ENCODE measurements at regions not wholly inside any gene's neighbourhood (a gene's known extent, or its start where the extent isn't known, plus 50 kb on each side); places are given as distances from the start of the nearest gene placed in this dataset.

DNA sequence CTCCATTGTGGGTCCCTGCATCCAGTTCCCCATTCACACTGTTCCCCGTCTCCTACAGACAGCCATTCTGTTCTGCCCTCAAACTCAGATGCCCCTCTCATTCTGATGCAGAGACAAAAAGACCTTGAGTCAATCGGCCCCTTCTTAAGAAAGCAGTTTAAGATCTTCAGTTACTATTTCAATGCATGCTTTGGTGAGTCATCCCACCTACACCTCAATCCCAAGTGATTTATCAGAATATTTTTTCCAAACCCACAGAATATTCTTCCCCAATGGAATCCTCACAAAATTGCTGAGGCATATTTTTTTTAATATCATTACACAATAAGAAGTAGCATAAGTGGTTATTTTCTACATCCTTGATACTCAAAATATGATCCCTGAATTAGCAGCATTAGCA, 92.4 kb upstream of the SLC1A1 start:
- Histone ChIP-seq H3K79me2 (ENCODE audit: control insufficient read depth, insufficient read depth, low read length) (no peaks in the 10 kb centered on the region), H3K4me1 (ENCODE audit: control insufficient read depth in 2 of 2, insufficient read depth in 2 of 2, low read length in 2 of 2) (no peaks in the 10 kb centered on the region), H3K9me3 (ENCODE audit: control extremely low read depth in 1 of 3, control insufficient read depth in 2 of 3, insufficient read depth in 1 of 3, low read length in 2 of 3) (peaks cover 5 to 14% (median 13%) of the 10 kb centered on the region in 3 donors), H3K27ac (ENCODE audit: low read length in 2 of 2) (no peak overlapping the region), H3K9ac (ENCODE audit: low read length) (no peak overlapping the region), H3K4me2 (replicated peaks; ENCODE audit: low read depth, low read length, poor library complexity, severe bottlenecking) (no peak overlapping the region), H3K36me3 (replicated peaks in 1 of 2; ENCODE audit: control extremely low read depth in 1 of 2, control insufficient read depth in 1 of 2, extremely low read depth in 1 of 2, insufficient read depth in 2 of 2, low read length in 1 of 2) (no peaks in the 10 kb centered on the region), H3K27me3 (replicated peaks in 1 of 4; ENCODE audit: control extremely low read depth in 1 of 4, control insufficient read depth in 3 of 4, insufficient read depth in 4 of 4, low read length in 3 of 4) (no peaks in the 10 kb centered on the region), H3K4me3 (ENCODE audit: control extremely low read depth in 1 of 5, extremely low read depth in 1 of 5, insufficient read depth in 1 of 5, low read depth in 2 of 5, low read length in 4 of 5) (no peak overlapping the region), H2AFZ (ENCODE audit: insufficient read depth, low read depth, low read length, poor library complexity, severe bottlenecking) (no peak overlapping the region), H4K20me1 (ENCODE audit: control insufficient read depth, insufficient read depth, low read length, poor library complexity, severe bottlenecking) (no peaks in the 10 kb centered on the region)
- POLR2A ChIA-PET: no interaction called here
- CTCF ChIA-PET: no interaction called here
- intact Hi-C loops (cut with micrococcal nuclease): no loop called here
- no peak overlapping the region for H3K4me3 Mint-ChIP-seq
- H3K4me1 Mint-ChIP-seq: no peaks in the 10 kb centered on the region
- H3K9me3 Mint-ChIP-seq (ENCODE audit: insufficient read depth): peaks cover 9% of the 10 kb centered on the region
- ATAC-seq (ENCODE audit: low read depth): no peak
- WGBS (ENCODE audit: insufficient coverage): 68% methylated on average over 2 of the region's 2 CpGs
- H3K27me3 Mint-ChIP-seq: peaks cover 10% of the 10 kb centered on the region
- no peak for TF ChIP-seq EZH2 (IDR thresholded peaks at IDR 0.05; ENCODE audit: borderline replicate concordance, insufficient read depth, low read depth, low read length, poor library complexity, severe bottlenecking)
- TF ChIP-seq, protein P1, sequence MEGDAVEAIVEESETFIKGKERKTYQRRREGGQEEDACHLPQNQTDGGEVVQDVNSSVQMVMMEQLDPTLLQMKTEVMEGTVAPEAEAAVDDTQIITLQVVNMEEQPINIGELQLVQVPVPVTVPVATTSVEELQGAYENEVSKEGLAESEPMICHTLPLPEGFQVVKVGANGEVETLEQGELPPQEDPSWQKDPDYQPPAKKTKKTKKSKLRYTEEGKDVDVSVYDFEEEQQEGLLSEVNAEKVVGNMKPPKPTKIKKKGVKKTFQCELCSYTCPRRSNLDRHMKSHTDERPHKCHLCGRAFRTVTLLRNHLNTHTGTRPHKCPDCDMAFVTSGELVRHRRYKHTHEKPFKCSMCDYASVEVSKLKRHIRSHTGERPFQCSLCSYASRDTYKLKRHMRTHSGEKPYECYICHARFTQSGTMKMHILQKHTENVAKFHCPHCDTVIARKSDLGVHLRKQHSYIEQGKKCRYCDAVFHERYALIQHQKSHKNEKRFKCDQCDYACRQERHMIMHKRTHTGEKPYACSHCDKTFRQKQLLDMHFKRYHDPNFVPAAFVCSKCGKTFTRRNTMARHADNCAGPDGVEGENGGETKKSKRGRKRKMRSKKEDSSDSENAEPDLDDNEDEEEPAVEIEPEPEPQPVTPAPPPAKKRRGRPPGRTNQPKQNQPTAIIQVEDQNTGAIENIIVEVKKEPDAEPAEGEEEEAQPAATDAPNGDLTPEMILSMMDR (IDR thresholded peaks at IDR 0.05): no peak
- H3K27ac Mint-ChIP-seq: no peak overlapping the region
- DNase-seq: no peak

DNA sequence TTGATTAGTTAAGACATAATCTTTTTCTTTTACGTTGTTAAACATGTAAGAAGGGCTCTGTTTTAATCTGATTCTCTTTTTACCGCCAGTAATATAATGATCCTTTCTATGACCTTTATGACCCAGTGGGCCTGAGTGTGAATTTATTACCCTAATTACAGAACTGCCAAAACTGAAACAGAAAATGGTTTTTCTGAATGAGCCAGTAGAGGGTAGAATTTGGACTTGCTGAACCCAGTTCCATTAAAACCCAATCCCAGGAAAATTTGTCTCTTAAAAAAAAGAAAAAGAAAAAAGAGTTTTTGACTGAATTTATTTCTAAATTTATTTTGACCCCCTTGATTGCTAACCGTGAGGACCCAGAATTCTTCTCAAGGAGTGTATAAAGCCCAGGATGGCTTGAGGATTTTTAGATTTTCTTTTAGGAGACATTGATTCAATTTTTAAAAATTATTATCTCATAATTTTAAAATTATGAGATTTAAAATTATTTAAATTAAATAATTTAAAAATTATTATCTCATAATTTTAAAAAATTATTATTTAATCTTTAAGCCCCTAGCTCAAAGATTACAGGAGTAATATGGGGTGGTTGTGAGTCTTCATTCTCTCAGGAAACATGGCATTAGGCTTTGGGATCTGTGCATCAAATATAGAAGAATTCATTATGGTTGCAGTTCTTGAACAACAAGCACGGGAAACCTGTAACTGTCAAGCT, 94.1 kb upstream of the GLIS3 start:
- H3K4me3 ChIP-seq (ENCODE audit: control extremely low read depth in 1 of 5, extremely low read depth in 1 of 5, insufficient read depth in 1 of 5, low read depth in 2 of 5, low read length in 4 of 5): no peak overlapping the region
- H3K9me3 ChIP-seq (ENCODE audit: control extremely low read depth in 1 of 3, control insufficient read depth in 2 of 3, insufficient read depth in 1 of 3, low read length in 2 of 3): no peaks in the 10 kb centered on the region
- H3K36me3 ChIP-seq (replicated peaks in 1 of 2; ENCODE audit: control extremely low read depth in 1 of 2, control insufficient read depth in 1 of 2, extremely low read depth in 1 of 2, insufficient read depth in 2 of 2, low read length in 1 of 2): no peaks in the 10 kb centered on the region
- H3K4me2 ChIP-seq (replicated peaks; ENCODE audit: low read depth, low read length, poor library complexity, severe bottlenecking): no peak overlapping the region
- no peaks in the 10 kb centered on the region for H3K27me3 ChIP-seq (replicated peaks in 1 of 4; ENCODE audit: control extremely low read depth in 1 of 4, control insufficient read depth in 3 of 4, insufficient read depth in 4 of 4, low read length in 3 of 4)
- H2AFZ ChIP-seq (ENCODE audit: insufficient read depth, low read depth, low read length, poor library complexity, severe bottlenecking): no peak overlapping the region
- ChIA-PET POLR2A (no interaction called here), CTCF (interaction anchor here (1.2 kb wide), 1 partner anchor 11 kb away, joined by 3 read pairs; no protein-coding TSS in a partner anchor)
- ATAC-seq (ENCODE audit: low read depth) (no peak), DNase-seq (no peak)
- no peak overlapping the region for H3K27ac ChIP-seq (ENCODE audit: low read length in 2 of 2)
- Mint-ChIP-seq H3K4me3 (no peak overlapping the region), H3K27ac (no peak overlapping the region), H3K27me3 (peaks cover 4% of the 10 kb centered on the region), H3K9me3 (ENCODE audit: insufficient read depth) (no peaks in the 10 kb centered on the region), H3K4me1 (no peaks in the 10 kb centered on the region)
- no peaks in the 10 kb centered on the region for H3K79me2 ChIP-seq (ENCODE audit: control insufficient read depth, insufficient read depth, low read length)
- no peak overlapping the region for H3K9ac ChIP-seq (ENCODE audit: low read length)
- intact Hi-C loops (cut with micrococcal nuclease): no loop called here
- TF ChIP-seq, protein P1 (IDR thresholded peaks at IDR 0.05): no peak
- no peak for TF ChIP-seq EZH2 (IDR thresholded peaks at IDR 0.05; ENCODE audit: borderline replicate concordance, insufficient read depth, low read depth, low read length, poor library complexity, severe bottlenecking)
- no CpG with 5 or more reads among the region's 4 CpGs for WGBS (ENCODE audit: insufficient coverage)
- H3K4me1 ChIP-seq (ENCODE audit: control insufficient read depth in 2 of 2, insufficient read depth in 2 of 2, low read length in 2 of 2): no peaks in the 10 kb centered on the region
- H4K20me1 ChIP-seq (ENCODE audit: control insufficient read depth, insufficient read depth, low read length, poor library complexity, severe bottlenecking): no peaks in the 10 kb centered on the region

All from B cell (primary cell).